ENCODE measurements at regions not wholly inside any gene's neighbourhood (a gene's known extent, or its start where the extent isn't known, plus 50 kb on each side); places are given as distances from the start of the nearest gene placed in this dataset.

GRCh38 chr1:240036526-240036925 is 55.2 kb upstream of the FMN2 start:
- peaks cover 10% of the 10 kb centered on the region for H3K4me1 ChIP-seq (replicated peaks)

More at GRCh38 chr1:240036526-240036925, 55.2 kb upstream of the FMN2 start:
- DNase-seq (ENCODE audit: low read depth in 1 of 2, low spot score in 2 of 2), result no peak
- Histone ChIP-seq H3K27ac (no peak overlapping the region), H3K27me3 (replicated peaks) (no peaks in the 10 kb centered on the region), H3K9me3 (replicated peaks) (no peaks in the 10 kb centered on the region), H3K4me3 (no peak overlapping the region), H3K36me3 (no peaks in the 10 kb centered on the region)

All from SJSA1 (cell line).